HG02623 (cell line): ENCODE measurements at regions not wholly inside any gene's neighbourhood (a gene's known extent, or its start where the extent isn't known, plus 50 kb on each side); places are given as distances from the start of the nearest gene placed in this dataset.
"Not testable (repeated sequence)": the region's sequence is repeated elsewhere in the genome, so short reads cannot be mapped to it uniquely, and the experiment has no call there.

ENCODE experiments used
- ATAC-seq: cut with Tn5 transposase; IDR thresholded peaks from one replicate; pipeline ENCODE4 v1.9.1; 2021; ENCODE audit warnings: moderate library complexity; ENCODE audit not compliant: unreplicated experiment

- not testable (repeated sequence) for ATAC-seq
These were observed 194.6 kb downstream of the BCL2L11 start for GRCh38 chr2:111315188-111315917.

DNA sequence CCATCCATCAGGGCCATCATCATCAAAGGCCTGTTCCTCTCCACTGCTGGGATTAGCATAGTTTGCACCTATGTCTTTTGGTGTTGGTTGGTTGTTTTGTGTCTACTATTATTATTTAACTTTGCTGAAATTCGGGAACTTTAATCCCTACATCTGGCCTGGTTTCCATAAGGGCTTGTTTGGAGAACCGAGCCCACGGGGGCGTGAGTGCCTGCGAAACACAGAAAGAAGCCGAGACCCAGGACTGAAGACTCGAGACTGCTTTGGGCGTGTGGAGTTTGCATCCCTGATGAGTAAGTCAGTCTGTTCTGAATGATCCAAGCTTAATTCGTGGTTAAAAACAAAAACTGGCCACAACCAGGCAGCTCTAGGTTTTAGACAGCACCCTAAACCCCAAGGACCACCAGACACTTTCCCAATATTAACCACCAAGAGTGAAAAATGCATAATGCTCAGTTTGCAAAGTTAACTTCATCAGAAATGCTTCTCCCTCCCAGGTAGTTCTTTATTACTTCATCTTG, 195.6 kb downstream of the BCL2L11 start:
- ATAC-seq, result not testable (repeated sequence)

DNA sequence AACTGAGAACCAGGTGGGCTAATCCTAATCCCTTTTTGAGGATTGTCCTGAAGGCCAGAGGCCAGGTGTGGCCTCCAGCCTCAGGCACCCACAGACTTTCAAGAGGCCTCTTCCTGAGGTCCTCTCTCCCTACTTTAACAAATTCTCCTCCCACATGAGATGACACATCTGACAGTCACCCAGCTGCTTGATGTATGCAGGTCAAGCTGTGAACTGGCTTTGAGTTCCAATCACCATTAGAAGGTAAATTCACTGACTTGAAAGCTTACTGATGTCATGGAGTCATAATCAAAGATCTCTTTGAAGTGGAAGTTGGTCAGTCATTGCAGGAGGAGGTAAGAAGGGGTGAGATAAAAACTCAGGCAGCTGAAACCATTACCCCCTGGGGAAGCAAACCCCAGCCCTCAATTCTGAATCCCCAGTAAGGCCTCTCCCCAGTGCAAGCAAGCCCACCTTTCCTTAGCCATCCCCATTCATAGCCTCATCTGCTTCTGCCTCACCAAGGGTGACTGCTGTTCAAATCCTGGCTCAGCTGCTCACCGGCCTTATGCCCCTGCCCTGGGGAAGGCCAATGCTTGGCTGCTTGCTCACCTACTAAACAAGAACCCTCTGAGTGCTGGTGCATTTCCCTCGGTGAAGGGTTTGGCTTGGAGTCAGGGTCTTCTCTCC, 196.3 kb downstream of the BCL2L11 start:
- not testable (repeated sequence) for ATAC-seq

- peak; percentile 54 for ATAC-seq
These were observed 198.8 kb downstream of the BCL2L11 start for GRCh38 chr2:111319552-111319951.

DNA sequence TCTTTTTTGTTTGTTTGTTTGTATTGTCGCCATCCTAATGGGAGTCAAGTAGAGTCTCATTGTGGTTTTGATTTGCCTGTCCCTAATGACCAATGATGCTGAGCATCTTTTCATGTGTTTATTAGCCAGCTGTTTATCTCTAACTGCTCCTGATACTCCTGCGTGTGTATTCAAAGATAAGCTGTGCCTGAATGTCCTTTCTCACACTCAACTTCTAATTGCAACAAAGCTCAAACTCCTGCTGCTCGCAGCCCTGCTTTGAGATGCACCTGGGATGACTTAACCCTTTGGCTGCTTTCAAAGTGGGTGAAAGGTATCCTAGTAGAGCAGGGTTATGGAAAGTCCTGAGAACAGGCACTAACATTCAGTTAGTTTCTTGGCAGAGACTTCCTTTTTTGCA, 199.6 kb downstream of the BCL2L11 start:
- ATAC-seq, result not testable (repeated sequence)

DNA sequence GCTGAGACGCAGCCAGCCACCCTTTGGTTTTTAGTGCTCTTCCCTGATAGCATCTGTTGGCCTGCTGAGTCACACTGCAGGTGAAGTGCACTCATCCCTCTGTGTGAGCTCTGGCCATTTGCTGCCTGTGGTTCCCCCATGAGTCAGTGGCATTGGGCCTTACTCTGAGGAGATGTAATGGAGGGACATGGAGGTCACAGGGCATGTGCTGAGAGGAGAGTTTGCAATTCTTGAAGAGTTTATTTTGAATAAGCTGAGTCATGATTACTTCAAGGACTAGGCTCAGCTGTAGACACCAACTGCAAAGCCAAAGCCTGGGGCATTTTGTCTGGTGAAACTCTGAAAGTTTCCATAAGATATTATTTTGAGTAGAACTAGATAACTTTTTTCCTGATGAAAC, 200.3 kb downstream of the BCL2L11 start:
- ATAC-seq, result not testable (repeated sequence)

DNA sequence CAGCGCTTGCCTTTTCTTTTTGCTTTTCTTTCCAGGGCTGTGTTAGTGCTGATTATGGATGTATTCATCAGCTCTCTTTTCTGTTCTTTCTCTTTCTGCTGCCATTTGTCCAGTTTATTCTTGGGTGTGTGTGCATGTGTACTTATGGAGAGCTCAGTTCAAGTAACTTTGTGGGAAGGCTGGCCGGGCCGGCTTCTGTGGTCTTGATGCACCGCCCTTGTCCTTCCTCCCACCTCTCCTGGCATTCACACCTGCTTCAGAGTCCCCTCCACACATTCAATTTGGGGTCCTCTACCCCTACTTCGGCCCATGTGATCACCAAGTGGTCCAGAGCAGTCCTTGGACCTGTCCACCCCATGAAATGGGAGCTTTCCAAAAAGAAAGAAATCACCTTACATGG, 202.7 kb downstream of the BCL2L11 start:
- ATAC-seq, result not testable (repeated sequence)

GRCh38 chr2:111327726-111328125, 207.0 kb downstream of the BCL2L11 start:
- not testable (repeated sequence) for ATAC-seq

DNA sequence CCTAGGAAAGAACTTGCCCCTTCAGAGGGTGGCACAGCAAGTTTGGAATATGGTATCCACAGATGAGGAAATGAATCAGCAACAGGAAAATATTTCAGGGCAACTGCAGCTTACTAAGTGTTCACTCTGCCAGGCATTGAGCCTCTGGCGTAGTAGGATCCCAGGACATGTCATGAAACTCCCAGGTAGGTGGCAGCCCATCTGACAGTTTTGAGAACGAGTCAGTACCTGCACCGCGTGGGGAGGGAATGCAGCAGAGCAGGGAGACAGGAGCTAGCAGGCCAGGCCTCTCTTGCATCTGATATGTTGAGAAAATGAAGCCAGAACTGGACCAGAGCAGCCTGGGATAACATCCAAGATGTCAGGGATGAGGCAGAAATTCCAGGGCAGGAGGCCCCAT, 208.6 kb downstream of the BCL2L11 start:
- ATAC-seq, result not testable (repeated sequence)

GRCh38 chr2:111331099-111331724, 210.5 kb downstream of the BCL2L11 start:
- ATAC-seq, result not testable (repeated sequence)

- not testable (repeated sequence) for ATAC-seq
These were observed 214.7 kb downstream of the BCL2L11 start for GRCh38 chr2:111335220-111335907.

- not testable (repeated sequence) for ATAC-seq
These were observed 217.8 kb downstream of the BCL2L11 start for GRCh38 chr2:111338474-111338873.

DNA sequence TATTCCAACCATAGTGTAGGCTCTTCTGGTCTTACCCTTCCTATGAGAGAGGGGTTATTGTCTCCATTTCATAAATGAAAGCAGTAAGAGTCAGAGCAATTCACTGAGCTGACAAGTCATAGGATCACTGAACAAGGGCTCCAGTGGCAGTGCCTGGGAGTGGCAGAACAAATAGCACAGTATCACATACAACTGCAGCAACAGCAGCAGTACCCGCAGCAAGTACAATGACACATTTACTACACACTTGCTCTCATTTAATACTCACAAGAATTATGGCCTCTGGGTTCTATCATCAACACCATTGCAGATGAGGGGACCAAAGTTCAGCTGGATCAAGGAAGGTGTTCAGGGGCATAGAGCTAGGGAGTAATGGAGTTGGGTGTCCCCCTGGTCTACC, 218.8 kb downstream of the BCL2L11 start:
- ATAC-seq, result not testable (repeated sequence)

DNA sequence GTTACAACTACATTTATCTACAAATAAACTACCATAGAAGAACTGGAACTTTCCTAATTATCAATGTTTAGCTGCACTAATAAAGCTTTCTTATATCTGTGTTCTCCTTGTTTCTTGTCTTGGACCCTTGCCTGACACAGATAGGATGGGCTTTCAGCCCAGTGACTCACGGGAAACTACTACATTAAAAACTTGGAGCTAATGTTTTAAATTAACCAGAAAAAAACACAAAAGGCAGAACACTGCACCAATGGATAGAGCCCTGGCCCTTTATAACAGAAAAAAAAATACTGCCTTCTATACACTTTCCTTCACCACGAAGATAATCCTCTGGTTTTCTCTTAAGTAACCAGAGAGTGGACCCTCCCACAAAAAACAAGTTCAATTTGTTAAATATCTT, 223.9 kb downstream of the BCL2L11 start:
- ATAC-seq, result not testable (repeated sequence)

GRCh38 chr2:111345439-111345838, 224.7 kb downstream of the BCL2L11 start:
- not testable (repeated sequence) for ATAC-seq

- not testable (repeated sequence) for ATAC-seq
These were observed 225.6 kb downstream of the BCL2L11 start for GRCh38 chr2:111346018-111346930.

- ATAC-seq, result not testable (repeated sequence)
These were observed 227.0 kb downstream of the BCL2L11 start for GRCh38 chr2:111347695-111348094.

DNA sequence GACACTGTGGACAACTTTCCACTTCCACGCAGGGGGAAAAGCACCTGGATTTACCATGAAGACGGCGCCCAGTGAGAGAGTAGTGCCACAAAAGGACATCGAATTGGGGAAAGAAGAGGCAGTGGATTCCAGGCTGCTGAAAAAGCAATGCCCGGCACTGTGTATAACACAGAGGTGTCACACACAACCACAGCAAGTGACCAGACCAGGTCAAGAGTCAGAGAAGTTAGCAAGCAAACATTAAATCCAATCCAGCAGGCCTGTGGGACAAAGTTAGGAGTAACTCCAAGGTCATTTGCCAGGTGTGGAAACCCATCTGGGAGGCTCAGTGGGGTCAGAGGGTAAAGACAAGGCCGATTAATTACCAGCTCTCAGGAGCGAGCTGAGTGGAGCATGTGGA, 227.6 kb downstream of the BCL2L11 start:
- ATAC-seq, result not testable (repeated sequence)

DNA sequence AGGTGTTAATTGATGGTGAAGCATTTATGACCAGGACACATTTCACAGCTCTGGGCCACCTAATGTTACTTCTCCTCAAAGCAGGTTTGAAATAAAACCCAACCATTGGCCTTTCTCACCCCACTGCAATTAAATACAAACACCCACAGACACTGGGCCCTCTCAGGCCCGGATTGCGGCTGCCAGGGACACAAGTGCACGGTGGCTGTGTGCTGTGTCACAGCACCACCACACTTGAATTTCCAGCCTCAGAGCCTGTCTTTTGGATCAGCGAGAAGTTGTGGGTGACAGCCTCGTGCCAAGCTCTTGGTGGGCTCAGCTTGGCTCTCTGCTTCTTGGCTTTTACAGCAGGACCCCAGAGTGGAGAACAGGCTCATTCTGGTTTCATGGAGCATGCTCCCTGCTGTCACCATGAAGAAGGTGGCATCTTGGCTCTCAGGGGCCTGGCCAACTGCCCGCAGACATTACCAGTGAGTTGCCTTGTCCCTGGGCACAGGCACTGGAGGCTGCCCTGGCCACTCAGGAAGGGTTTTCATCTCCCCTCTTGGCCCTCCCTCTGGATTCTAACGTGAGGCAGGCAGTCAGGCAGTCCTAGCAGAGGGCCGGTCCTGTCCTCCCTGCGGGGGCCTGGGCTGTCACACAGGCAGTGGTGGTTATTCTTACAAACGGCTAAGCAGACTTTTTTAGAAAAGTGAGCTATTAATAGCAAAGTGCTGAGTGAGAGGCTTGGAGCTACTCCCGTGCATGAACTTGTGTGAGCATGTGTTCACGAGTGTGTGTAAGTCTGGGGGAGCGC, 234.5 kb downstream of the BCL2L11 start:
- ATAC-seq, result not testable (repeated sequence)
